GM12865 (cell line): ENCODE measurements at regions not wholly inside any gene's neighbourhood (a gene's known extent, or its start where the extent isn't known, plus 50 kb on each side); places are given as distances from the start of the nearest gene placed in this dataset.
"Not testable (repeated sequence)": the region's sequence is repeated elsewhere in the genome, so short reads cannot be mapped to it uniquely, and the experiment has no call there.

ENCODE experiments used
- DNase-seq: peaks from one replicate; pipeline ENCODE4 v3.0.0; 2010; ENCODE audit warnings: low read depth
- H3K4me3 ChIP-seq: 2 replicates; pipeline ENCODE4 v1.5.1; 2011; ENCODE audit warnings: mild to moderate bottlenecking, low read depth, low read length, control low read depth
- TF ChIP-seq, protein P1 (sequence below): IDR thresholded peaks from 2 replicates; pipeline ENCODE4 v1.5.1; 2011; ENCODE audit warnings: low read length, control low read depth, low read depth, inconsistent platforms; ENCODE audit not compliant: insufficient read depth; ENCODE audit errors: missing control alignments

DNA sequence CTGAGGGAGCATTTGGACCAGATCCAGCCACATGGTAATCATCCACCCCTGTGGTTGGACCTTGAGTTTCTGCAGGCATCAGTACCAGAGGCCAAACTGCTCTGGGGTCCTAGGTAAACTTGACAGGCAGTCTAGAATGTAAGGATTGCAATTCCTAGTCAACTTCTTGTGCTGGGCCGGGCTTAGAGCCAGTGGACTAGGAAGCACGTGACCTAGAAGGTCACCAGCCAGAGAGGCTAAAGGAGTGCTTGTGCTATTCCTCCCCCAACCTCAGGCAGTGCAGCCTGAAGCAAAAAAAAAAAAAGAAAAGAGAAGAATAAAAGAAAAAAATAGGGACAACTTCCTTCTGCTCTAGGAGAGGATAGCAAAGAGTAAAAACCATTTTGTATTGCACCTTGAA, 406.2 kb upstream of the FTMT start:
- TF ChIP-seq, protein P1, sequence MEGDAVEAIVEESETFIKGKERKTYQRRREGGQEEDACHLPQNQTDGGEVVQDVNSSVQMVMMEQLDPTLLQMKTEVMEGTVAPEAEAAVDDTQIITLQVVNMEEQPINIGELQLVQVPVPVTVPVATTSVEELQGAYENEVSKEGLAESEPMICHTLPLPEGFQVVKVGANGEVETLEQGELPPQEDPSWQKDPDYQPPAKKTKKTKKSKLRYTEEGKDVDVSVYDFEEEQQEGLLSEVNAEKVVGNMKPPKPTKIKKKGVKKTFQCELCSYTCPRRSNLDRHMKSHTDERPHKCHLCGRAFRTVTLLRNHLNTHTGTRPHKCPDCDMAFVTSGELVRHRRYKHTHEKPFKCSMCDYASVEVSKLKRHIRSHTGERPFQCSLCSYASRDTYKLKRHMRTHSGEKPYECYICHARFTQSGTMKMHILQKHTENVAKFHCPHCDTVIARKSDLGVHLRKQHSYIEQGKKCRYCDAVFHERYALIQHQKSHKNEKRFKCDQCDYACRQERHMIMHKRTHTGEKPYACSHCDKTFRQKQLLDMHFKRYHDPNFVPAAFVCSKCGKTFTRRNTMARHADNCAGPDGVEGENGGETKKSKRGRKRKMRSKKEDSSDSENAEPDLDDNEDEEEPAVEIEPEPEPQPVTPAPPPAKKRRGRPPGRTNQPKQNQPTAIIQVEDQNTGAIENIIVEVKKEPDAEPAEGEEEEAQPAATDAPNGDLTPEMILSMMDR: no peak
- no peak overlapping the region for H3K4me3 ChIP-seq
- no peak for DNase-seq

DNA sequence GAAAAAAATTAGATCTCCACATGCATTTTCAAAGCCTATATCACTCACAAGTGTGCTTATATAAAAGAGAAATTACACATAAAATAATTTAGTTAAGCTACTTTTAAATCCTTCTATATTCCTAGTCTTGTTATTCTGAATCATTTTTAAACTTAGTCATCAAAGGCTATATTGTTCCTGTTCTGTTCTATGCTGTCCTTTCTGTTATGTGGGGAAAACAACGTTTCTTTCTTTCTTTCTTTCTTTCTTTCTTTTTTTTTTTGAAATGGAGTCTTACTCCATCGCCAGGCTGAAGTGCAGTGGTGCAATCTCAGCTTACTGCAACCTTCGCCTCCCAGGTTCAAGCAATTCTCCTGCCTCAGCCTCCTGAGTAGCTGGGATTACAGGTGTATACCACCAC, 389.2 kb upstream of the FTMT start:
- TF ChIP-seq, protein P1: no peak
- H3K4me3 ChIP-seq: no peak overlapping the region
- DNase-seq: no peak

DNA sequence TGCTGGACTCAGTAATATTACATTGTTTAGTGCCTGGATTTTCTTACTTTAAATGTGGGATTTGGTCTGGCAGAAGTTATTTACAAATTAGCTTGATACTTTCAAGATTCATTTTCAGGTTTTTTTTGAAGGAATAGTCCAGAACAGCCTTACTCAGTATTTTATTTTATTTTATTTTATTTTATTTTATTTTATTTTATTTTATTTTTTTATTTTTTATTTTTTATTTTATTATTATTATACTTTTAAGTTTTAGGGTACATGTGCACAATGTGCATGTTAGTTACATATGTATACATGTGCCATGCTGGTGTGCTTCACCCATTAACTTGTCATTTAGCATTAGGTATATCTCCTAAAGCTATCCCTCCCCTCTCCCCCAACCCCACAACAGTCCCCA, 380.5 kb upstream of the FTMT start:
- DNase-seq, H3K4me3 ChIP-seq: not testable (repeated sequence)

DNA sequence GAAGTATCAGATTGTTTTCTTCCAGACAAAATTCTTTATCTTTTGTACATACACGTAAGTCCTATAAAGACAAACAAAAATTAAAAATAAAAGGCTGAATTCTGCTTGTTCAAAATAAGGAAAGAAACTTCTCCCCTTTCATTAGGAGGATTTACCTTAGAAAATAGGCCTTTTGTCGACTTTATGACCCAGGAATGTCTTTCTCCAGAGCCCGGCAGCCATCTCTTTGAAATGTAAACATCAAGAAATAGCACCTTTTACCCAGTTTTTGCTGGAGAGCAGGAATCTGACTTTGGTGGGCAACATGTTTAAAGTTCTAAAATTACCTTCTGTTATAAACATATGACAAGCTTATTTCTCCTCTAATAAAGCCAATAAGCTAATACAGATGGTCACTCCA, 373.0 kb upstream of the FTMT start:
- TF ChIP-seq, protein P1: no peak
- H3K4me3 ChIP-seq: no peak overlapping the region
- DNase-seq: no peak

DNA sequence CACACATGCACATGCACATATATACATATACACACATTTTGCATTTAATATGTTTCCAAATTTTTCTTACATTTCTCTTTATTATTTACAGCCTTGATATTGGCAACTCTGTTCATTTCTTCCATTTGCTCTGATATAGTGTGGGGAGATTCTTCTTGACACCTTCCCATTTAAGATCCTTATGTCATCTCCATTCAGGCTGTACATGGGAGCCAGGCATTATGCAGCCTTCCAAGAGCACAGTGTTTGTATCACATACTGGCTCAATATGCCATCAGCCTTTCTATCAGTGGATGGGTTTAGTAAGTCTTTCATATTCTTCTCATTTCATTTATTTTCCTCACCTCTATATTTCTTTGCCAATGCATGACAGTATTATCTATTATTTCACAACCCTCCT, 372.3 kb upstream of the FTMT start:
- H3K4me3 ChIP-seq: no peak overlapping the region
- no peak for DNase-seq
- TF ChIP-seq, protein P1: no peak

DNA sequence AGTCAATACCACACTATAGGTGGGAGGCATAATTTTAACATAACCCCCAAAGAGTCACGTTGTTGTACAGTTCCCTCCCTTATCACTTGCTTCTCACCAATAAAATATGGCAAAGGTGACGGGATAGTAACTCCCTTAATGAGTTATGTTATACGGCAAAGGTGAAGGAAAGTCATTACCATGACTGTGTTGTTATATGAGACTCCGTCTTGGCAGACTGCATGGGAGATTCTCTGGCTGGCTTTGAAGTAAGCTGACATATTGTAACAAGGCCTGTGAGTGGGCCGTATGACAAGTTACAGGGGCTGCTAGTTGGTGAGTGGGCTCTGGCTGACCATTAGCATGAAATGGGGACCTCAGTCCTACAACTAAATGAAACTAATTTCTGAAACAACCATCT, 366.4 kb upstream of the FTMT start:
- no peak for DNase-seq
- TF ChIP-seq, protein P1: no peak
- H3K4me3 ChIP-seq: no peak overlapping the region

DNA sequence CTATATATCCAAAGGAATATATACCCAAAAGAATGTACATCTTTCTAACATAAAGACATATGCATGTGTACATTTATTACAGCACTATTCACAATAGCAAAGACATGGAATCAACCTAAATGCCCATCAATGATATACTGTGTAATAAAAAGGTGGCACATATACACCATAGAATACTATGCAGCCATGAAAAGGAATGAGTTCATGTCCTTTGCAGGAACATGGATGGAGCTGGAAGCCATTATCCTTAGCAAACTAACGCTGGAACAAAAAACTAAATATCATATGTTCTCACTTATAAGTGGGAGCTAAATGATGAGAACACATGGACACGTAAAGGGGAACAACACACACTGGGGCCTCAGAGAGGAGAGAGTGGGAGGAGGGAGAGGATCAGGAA, 365.7 kb upstream of the FTMT start:
- not testable (repeated sequence) for DNase-seq, H3K4me3 ChIP-seq

DNA sequence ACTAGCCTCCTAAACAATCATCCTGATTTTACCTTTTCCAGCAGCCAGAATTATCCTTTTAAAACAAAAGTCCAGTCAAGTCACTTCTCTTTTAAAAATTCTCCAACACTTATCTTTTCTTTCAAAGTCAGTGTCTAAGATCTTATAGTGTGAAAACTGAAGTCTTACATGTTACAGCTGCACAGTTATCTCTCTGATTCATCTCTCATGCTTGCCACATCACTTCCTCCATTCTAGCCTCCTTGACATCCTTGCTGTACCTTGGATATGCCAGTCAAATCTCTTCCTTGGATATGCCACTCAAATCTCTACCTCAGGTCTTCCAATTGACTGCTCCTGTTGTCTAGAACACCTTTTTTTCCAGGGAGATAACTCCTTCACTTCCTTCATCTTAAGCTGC, 361.7 kb upstream of the FTMT start:
- no peak overlapping the region for H3K4me3 ChIP-seq
- no peak for DNase-seq
- TF ChIP-seq, protein P1: no peak
